PFSK-1 (cell line): ENCODE measurements at regions not wholly inside any gene's neighbourhood (a gene's known extent, or its start where the extent isn't known, plus 50 kb on each side); places are given as distances from the start of the nearest gene placed in this dataset.

Source experiments
- FOXP2 ChIP-seq: optimal IDR thresholded peaks from 2 replicates; pipeline ENCODE3; 2011; ENCODE audit warnings: borderline replicate concordance, control low read depth, inconsistent platforms; ENCODE audit not compliant: insufficient read depth; ENCODE audit errors: extremely low read length, extremely low read depth
- POLR2AphosphoS5 ChIP-seq: IDR thresholded peaks from 2 replicates; pipeline ENCODE4 v1.6.1; 2012; ENCODE audit warnings: low read depth, mild to moderate bottlenecking, control low read depth, low read length, moderate library complexity
- SIN3A ChIP-seq: IDR thresholded peaks from 2 replicates; pipeline ENCODE4 v1.6.1; 2012; ENCODE audit warnings: mild to moderate bottlenecking, low read length, moderate library complexity, borderline replicate concordance; ENCODE audit not compliant: insufficient read depth
- TAF1 ChIP-seq: IDR thresholded peaks from 2 replicates; pipeline ENCODE4 v1.6.1; 2012; ENCODE audit warnings: low read length, control low read depth, borderline replicate concordance; ENCODE audit not compliant: insufficient read depth
- TF ChIP-seq, protein P1 (sequence below), 2 experiments: IDR thresholded peaks; 2 replicates each; pipeline versions ENCODE4 v1.6.1 to v1.8.0; 2011 to 2012; ENCODE audit warnings: low read depth in 2 of 2, low read length in 2 of 2, control low read depth in 1 of 2, inconsistent platforms in 1 of 2, mild to moderate bottlenecking in 1 of 2, moderate library complexity in 1 of 2; ENCODE audit not compliant: insufficient read depth in 1 of 2

DNA sequence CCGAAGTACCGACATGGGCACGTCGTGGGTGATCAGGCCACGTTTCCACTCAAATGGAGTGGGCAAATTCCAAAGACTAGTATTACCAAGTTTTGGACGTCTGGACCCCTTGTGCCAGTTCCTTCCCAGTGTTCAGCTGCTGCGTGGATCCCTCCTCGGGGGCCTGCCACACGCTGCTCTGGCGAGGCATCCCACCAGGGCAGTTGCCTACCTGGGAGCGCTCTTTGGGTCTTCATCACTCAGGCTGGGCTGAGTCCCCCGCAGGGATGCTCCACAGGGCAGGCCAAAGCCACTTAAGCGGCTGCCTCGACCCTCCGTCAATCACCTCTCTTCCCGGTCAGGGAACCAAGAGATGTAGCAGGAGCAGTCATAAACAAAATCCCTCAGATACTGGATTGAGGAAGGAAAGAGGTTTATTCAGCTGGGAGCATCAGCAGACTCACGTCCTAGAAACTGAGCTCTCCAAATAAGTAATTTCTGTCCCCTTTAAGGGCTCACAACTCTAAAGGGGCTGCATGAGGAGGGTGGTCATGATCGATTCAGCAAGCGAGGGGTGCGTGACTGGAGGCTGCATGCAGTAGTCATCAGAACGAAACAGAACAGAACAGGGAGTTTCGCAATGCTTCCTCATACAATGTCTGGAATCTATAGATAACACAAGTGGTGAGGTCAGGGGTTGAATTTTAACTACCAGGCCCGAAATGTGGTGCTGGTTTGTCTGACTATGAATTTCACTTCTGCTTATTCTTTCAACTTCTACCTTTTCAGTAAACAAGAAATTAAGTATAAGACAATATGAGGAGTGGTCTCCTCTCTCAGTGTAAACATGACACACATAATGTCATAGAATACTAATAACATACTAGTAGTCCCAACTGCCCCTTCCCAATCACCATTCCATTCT, 998.6 kb upstream of the NCAM2 start:
- TF ChIP-seq FOXP2 (no peak), POLR2AphosphoS5 (no peak), SIN3A (no peak), TAF1 (no peak)
- TF ChIP-seq, protein P1, sequence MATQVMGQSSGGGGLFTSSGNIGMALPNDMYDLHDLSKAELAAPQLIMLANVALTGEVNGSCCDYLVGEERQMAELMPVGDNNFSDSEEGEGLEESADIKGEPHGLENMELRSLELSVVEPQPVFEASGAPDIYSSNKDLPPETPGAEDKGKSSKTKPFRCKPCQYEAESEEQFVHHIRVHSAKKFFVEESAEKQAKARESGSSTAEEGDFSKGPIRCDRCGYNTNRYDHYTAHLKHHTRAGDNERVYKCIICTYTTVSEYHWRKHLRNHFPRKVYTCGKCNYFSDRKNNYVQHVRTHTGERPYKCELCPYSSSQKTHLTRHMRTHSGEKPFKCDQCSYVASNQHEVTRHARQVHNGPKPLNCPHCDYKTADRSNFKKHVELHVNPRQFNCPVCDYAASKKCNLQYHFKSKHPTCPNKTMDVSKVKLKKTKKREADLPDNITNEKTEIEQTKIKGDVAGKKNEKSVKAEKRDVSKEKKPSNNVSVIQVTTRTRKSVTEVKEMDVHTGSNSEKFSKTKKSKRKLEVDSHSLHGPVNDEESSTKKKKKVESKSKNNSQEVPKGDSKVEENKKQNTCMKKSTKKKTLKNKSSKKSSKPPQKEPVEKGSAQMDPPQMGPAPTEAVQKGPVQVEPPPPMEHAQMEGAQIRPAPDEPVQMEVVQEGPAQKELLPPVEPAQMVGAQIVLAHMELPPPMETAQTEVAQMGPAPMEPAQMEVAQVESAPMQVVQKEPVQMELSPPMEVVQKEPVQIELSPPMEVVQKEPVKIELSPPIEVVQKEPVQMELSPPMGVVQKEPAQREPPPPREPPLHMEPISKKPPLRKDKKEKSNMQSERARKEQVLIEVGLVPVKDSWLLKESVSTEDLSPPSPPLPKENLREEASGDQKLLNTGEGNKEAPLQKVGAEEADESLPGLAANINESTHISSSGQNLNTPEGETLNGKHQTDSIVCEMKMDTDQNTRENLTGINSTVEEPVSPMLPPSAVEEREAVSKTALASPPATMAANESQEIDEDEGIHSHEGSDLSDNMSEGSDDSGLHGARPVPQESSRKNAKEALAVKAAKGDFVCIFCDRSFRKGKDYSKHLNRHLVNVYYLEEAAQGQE (IDR thresholded peaks at IDR 0.05; ENCODE audit: insufficient read depth in 1 of 2, low read depth in 2 of 2, low read length in 2 of 2): no peak

DNA sequence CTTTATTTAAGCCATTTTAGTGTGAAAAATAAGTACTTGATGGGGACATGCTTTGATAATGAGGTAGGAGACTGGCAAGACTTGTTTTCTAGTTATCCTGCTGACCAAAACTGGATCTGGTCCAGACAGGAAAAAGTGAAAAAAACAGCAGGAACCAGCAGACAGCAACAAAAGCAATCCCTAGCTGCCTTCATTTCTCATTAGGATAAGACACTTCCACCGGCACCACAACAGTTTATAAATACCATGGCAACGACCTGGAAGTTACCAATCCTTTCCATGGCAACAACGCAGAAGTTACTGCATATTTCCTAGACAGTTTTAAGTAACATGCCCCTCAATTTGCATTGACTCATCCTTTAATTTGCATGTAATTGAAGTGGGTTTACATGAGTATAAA, 993.8 kb upstream of the NCAM2 start:
- TF ChIP-seq, protein P1 (IDR thresholded peaks at IDR 0.05; ENCODE audit: insufficient read depth in 1 of 2, low read depth in 2 of 2, low read length in 2 of 2): no peak
- TF ChIP-seq FOXP2: no peak
- no peak for TF ChIP-seq SIN3A
- TF ChIP-seq TAF1: no peak
- TF ChIP-seq POLR2AphosphoS5: no peak

DNA sequence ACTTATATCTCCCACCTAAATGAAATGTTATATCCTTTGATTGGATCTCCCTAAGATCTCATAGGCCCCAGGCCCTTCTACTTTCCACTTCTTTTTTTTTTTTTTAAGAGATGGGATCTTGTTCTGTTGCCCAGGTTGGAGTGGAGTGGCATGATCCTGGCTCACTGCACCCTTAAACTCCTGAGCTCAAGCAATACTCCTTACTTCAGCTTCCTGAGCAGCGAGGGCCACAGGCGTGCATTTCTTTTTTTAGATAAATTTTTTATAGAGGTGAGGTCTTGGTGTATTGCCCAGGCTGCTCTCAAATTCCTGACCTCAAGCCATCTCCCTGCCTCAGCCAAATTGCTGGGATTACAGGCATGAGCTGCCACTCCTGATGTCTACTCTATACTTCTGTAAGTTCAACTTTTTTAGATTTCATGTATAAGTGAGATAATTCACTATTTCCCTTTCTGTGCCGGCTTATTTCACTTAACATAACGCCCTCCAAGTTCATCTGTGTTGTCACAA, 987.5 kb upstream of the NCAM2 start:
- no peak for TF ChIP-seq SIN3A
- TF ChIP-seq FOXP2: no peak
- TF ChIP-seq TAF1: no peak

DNA sequence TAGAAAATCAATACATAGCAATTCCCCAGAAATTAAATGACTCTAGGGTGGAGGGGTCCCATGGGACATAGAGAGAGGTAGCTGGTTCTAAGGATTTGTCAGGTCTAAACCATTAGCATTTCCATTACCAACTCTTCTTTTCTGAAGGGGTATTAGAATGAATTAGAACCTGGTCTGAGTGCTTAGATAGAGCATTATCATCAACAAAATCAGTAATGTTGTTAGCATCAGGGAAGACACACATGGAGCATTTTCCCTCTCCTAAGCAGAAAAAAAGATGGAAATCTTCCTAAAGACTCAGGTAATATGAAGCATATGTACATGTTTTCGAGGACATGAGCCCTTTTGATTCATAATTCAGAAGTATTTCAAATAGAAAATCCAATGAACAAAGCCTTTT, 984.4 kb upstream of the NCAM2 start:
- TF ChIP-seq FOXP2: no peak
- no peak for TF ChIP-seq POLR2AphosphoS5
- TF ChIP-seq, protein P1 (IDR thresholded peaks at IDR 0.05; ENCODE audit: insufficient read depth in 1 of 2, low read depth in 2 of 2, low read length in 2 of 2): no peak
- no peak for TF ChIP-seq SIN3A
- no peak for TF ChIP-seq TAF1

DNA sequence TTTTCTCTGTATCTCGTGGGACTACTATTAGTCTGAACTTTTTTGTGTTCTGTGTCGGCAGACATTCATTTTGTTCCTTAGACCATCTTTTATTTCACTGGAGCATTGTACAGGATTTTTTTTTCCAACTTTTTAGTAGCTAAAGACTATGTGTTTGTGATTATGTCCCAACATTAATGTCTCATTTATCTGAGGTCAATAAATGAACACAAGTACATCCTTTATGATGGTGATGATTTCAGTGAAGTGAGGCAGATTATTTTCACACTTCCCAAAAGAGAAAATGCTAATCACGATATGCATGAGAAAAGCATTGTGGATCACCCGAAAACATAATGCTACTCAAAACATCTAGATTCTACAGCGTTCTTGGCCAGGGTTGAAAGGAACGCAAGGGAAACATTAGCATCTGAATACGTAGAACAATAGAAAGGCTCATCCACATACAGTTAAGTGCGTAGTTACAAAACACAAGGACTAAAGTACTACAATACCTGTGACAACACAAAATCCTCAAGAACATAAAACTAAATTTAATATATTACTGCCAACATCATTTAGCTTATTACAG, 981.7 kb upstream of the NCAM2 start:
- TF ChIP-seq, protein P1 (IDR thresholded peaks at IDR 0.05; ENCODE audit: insufficient read depth in 1 of 2, low read depth in 2 of 2, low read length in 2 of 2): no peak
- TF ChIP-seq SIN3A: no peak
- no peak for TF ChIP-seq POLR2AphosphoS5
